GM12878 (cell line): ENCODE measurements at regions not wholly inside any gene's neighbourhood (a gene's known extent, or its start where the extent isn't known, plus 50 kb on each side); places are given as distances from the start of the nearest gene placed in this dataset.

Experiments used
- ATAC-seq: fragments of 200-7000 bp; cut with Tn5 transposase; 3 replicates; pipeline ENCODE4 v1.9.1; 2020; ENCODE audit warnings: mild to moderate bottlenecking, moderate library complexity
- BruUV-seq: library from RNA; stranded (reverse); fragments of 400-500 nt; replicated peaks from 2 replicates; lab custom pipeline; 2021; lab: Mats Ljungman, UMichigan
- CTCF ChIA-PET: fragments of 300-600 bp; sonication (Branson Sonifier 250); formaldehyde crosslinking; extraction: SDS; loops from one replicate; lab custom pipeline; 2021; ENCODE audit warnings: inconsistent platforms; lab: Yijun Ruan, JAX
- POLR2A ChIA-PET: fragments of 350-600 bp; formaldehyde crosslinking; extraction: SDS; loops from one replicate; lab custom pipeline; 2021; ENCODE audit warnings: inconsistent platforms; lab: Charles Lee
- RAD21 ChIA-PET: fragments of 300-600 bp; sonication (Branson Sonifier 250); formaldehyde crosslinking; loops from one replicate; lab custom pipeline; 2023; ENCODE audit warnings: antibody characterized with exemption; ENCODE audit not compliant: unreplicated experiment; lab: Charles Lee
- SMC1A ChIA-PET: fragments of 300-600 bp; sonication (Branson Sonifier 250); formaldehyde crosslinking; loops from one replicate; lab custom pipeline; 2023; ENCODE audit not compliant: unreplicated experiment, uncharacterized antibody; lab: Charles Lee
- DNase-seq: peaks from one replicate; pipeline ENCODE4 v3.0.0-alpha.2; 2011; ENCODE audit warnings: low read depth, low spot score
- FAIRE-seq: peaks from 3 replicates; lab custom pipeline; 2011; peaks lifted over from hg19 to GRCh38; lab: Jason Lieb, UNC
- H2AFZ ChIP-seq: 2 replicates; pipeline ENCODE4 v1.6.0; 2011; ENCODE audit warnings: low read depth, low read length, control low read depth; ENCODE audit not compliant: control insufficient read depth
- H3K27ac ChIP-seq: 2 replicates; pipeline ENCODE4 v1.5.1; 2011; ENCODE audit warnings: control low read depth; ENCODE audit not compliant: control insufficient read depth, insufficient read depth
- H3K27me3 ChIP-seq, 2 experiments: replicated peaks in 1 of 2; 2 replicates each; pipeline versions ENCODE4 v1.6.0 to v1.6.1; 2011; ENCODE audit warnings: low read length in 1 of 2; ENCODE audit not compliant: control insufficient read depth in 2 of 2, insufficient read depth in 2 of 2
- H3K36me3 ChIP-seq, 2 experiments: 2 replicates each; pipeline ENCODE4 v1.5.1; 2011; ENCODE audit warnings: low read length in 1 of 2; ENCODE audit not compliant: control insufficient read depth in 2 of 2, insufficient read depth in 2 of 2
- H3K4me1 ChIP-seq: 2 replicates; pipeline ENCODE4 v1.6.1; 2011; ENCODE audit warnings: mild to moderate bottlenecking, low read length, moderate library complexity, mixed read lengths; ENCODE audit not compliant: control insufficient read depth, insufficient read depth
- H3K4me2 ChIP-seq: 2 replicates; pipeline ENCODE4 v1.6.0; 2011; ENCODE audit warnings: control low read depth; ENCODE audit not compliant: control insufficient read depth, insufficient read depth
- H3K4me3 ChIP-seq: fragments of 200-600 bp; sonication (generic); 2 replicates; pipeline ENCODE4 v1.5.1; 2016
- H3K79me2 ChIP-seq: 2 replicates; pipeline ENCODE4 v1.6.0; 2011; ENCODE audit warnings: low read length; ENCODE audit not compliant: control insufficient read depth, insufficient read depth
- H3K9ac ChIP-seq: 2 replicates; pipeline ENCODE4 v1.8.0; 2011; ENCODE audit warnings: low read length, control low read depth, mixed read lengths; ENCODE audit not compliant: control insufficient read depth, insufficient read depth
- H3K9me3 ChIP-seq: replicated peaks from 3 replicates; pipeline ENCODE4 v1.5.1; 2011; ENCODE audit warnings: mild to moderate bottlenecking, low read length; ENCODE audit not compliant: control insufficient read depth, insufficient read depth
- H4K20me1 ChIP-seq: 2 replicates; pipeline ENCODE4 v1.6.0; 2011; ENCODE audit not compliant: control insufficient read depth, insufficient read depth
- ASH2L ChIP-seq: fragments of 300-600, 200-600 bp; sonication (generic); IDR thresholded peaks from 2 replicates; pipeline ENCODE4 v1.6.1; 2017; ENCODE audit warnings: low read depth, mild to moderate bottlenecking, borderline replicate concordance
- CHD1 ChIP-seq: IDR thresholded peaks from 2 replicates; pipeline ENCODE4 v1.6.1; 2012; ENCODE audit warnings: low read depth, low read length, improper control_type of control experiment
- CHD4 ChIP-seq: fragments of 200-600 bp; sonication (generic); IDR thresholded peaks from 2 replicates; pipeline ENCODE4 v1.6.1; 2016; ENCODE audit warnings: mild to moderate bottlenecking
- CTCF ChIP-seq, 3 experiments: IDR thresholded peaks in 2 of 3; conservative IDR thresholded peaks in 1 of 3; 2 replicates each; pipeline ENCODE4 v1.5.1; 2011; ENCODE audit warnings: low read depth in 3 of 3, low read length in 3 of 3, mild to moderate bottlenecking in 3 of 3, control low read depth in 2 of 3, moderate library complexity in 2 of 3, inconsistent platforms in 1 of 3, mixed read lengths in 1 of 3; ENCODE audit not compliant: control insufficient read depth in 2 of 3, insufficient read depth in 1 of 3; ENCODE audit errors: extremely low read depth in 1 of 3
- DPF2 ChIP-seq: fragments of 450-650 bp; IDR thresholded peaks from 2 replicates; pipeline ENCODE4 v1.6.1; 2017; ENCODE audit warnings: mild to moderate bottlenecking
- HDGF ChIP-seq: fragments of 450-650 bp; IDR thresholded peaks from 2 replicates; pipeline ENCODE4 v1.6.1; 2016; ENCODE audit warnings: antibody characterized with exemption
- LARP7 ChIP-seq: fragments of 450-650 bp; IDR thresholded peaks from 2 replicates; pipeline ENCODE4 v1.6.1; 2017; ENCODE audit warnings: mild to moderate bottlenecking
- MYB ChIP-seq: fragments of 150-350 bp; IDR thresholded peaks from 2 replicates; pipeline ENCODE4 v1.6.1; 2014; ENCODE audit warnings: mild to moderate bottlenecking, low read depth, low read length, borderline replicate concordance
- PRDM15 ChIP-seq: fragments of 450-650 bp; formaldehyde crosslinking; IDR thresholded peaks from 2 replicates; pipeline ENCODE4 v1.4.0; 2020; ENCODE audit warnings: mild to moderate bottlenecking, moderate library complexity
- RAD51 ChIP-seq: fragments of 450-650 bp; IDR thresholded peaks from 2 replicates; pipeline ENCODE4 v1.6.1; 2016; ENCODE audit warnings: moderate library complexity, mild to moderate bottlenecking, inconsistent platforms
- RB1 ChIP-seq: fragments of 450-650 bp; formaldehyde crosslinking; IDR thresholded peaks from 2 replicates; pipeline ENCODE4 v1.6.1; 2017; ENCODE audit warnings: mild to moderate bottlenecking, borderline replicate concordance
- RBBP5 ChIP-seq: fragments of 200-600 bp; sonication (generic); conservative IDR thresholded peaks from 2 replicates; pipeline ENCODE4 v1.6.1; 2016
- SP1 ChIP-seq: IDR thresholded peaks from one replicate; pipeline ENCODE4 v1.6.1; 2011; ENCODE audit warnings: low read depth, low read length
- YBX1 ChIP-seq: fragments of 450-650 bp; IDR thresholded peaks from 2 replicates; pipeline ENCODE4 v1.6.1; 2016; ENCODE audit warnings: antibody characterized with exemption
- ZNF592 ChIP-seq: fragments of 450-650 bp; IDR thresholded peaks from 2 replicates; pipeline ENCODE4 v1.6.1; 2017; ENCODE audit warnings: mild to moderate bottlenecking, moderate library complexity
- WGBS: methylation state at CpG from one replicate; pipeline ENCODE4 v1.1.6; 2016; ENCODE audit warnings: low lambda C conversion rate; ENCODE audit not compliant: insufficient replicate concordance, insufficient coverage; ENCODE audit errors: missing lambda C conversion rate; 5-methylcytosine and 5-hydroxymethylcytosine counted together
- in situ Hi-C: fragments of 300-500 bp; cut with MboI; formaldehyde crosslinking; loops from 9 replicates; pipeline ENCODE4 v1.14.3; 2018; ENCODE audit warnings: mixed read lengths
- intact Hi-C: fragments of 100-400 bp; cut with micrococcal nuclease; formaldehyde crosslinking; loops from one replicate; pipeline ENCODE4 v1.14.2; 2022; ENCODE audit not compliant: unreplicated experiment

GRCh38 chr2:173663835-173664512 lies 301.2 kb downstream of the SP3 start:
- POLR2A ChIA-PET, result no interaction called here
- DNase-seq (no peak), FAIRE-seq (no peak), ATAC-seq (no peak)
- Histone ChIP-seq H3K79me2 (no peaks in the 10 kb centered on the region), H3K4me2 (no peak overlapping the region), H2AFZ (no peak overlapping the region), H3K4me3 (no peak overlapping the region), H3K4me1 (no peaks in the 10 kb centered on the region), H3K27ac (no peak overlapping the region), H3K36me3 (no peaks in the 10 kb centered on the region), H3K9ac (no peak overlapping the region), H3K27me3 (peaks cover 3 to 4% of the 10 kb centered on the region in 2 experiments; a peak in 2 of 4 replicates), H3K9me3 (no peaks in the 10 kb centered on the region), H4K20me1 (no peaks in the 10 kb centered on the region)
- RAD21 ChIA-PET, result no interaction called here
- WGBS, result 21% methylated on average over 5 of the region's 5 CpGs
- in situ Hi-C loops, result no loop called here
- no TSS peak for BruUV-seq
- SMC1A ChIA-PET, result no interaction called here
- CTCF ChIA-PET, result interaction anchor here (1.1 kb wide), 1 partner anchor 323 kb away, joined by 3 read pairs; no protein-coding TSS in a partner anchor
- intact Hi-C loops, result no loop called here
- TF ChIP-seq HDGF, result no peak
- no peak for TF ChIP-seq CTCF (IDR thresholded peaks at IDR 0.05 in 2 of 3, conservative IDR thresholded peaks at IDR 0.05 in 1 of 3; ENCODE audit: control insufficient read depth in 2 of 3, extremely low read depth in 1 of 3, insufficient read depth in 1 of 3, low read depth in 3 of 3, low read length in 3 of 3)
- no peak for TF ChIP-seq SP1
- TF ChIP-seq ZNF592, result no peak
- no peak for TF ChIP-seq YBX1
- TF ChIP-seq RAD51, result no peak
- no peak for TF ChIP-seq CHD4
- no peak for TF ChIP-seq DPF2
- no peak for TF ChIP-seq RBBP5
- no peak for TF ChIP-seq RB1
- no peak for TF ChIP-seq CHD1
- no peak for TF ChIP-seq MYB
- TF ChIP-seq PRDM15 (CRISPR knock-in tag), result no peak
- no peak for TF ChIP-seq ASH2L
- no peak for TF ChIP-seq LARP7
